ENCODE measurements at regions not wholly inside any gene's neighbourhood (a gene's known extent, or its start where the extent isn't known, plus 50 kb on each side); places are given as distances from the start of the nearest gene placed in this dataset.

DNA sequence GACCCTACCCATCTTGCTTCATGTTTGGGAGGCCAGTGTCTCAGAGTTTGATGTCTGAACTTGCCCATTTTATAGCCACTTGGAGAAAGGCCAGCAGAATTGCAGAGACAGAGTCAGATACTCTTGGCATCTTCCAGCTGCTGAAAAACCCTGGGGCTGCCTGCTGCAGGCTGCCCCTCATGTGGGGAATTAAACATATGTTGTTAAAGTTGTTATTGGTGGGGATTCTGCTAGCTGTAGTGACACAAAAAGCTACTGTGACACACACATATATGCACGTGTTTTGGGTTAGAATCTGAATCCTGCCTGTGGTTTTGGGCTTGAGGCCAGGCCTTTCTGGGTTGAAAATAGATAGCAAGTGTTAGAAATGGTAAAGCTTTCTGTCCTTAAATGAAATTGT lies 1288.4 kb downstream of the AACS start (continued):
- no peak for TF ChIP-seq CHD7 (IDR thresholded peaks at IDR 0.05; ENCODE audit: insufficient replicate concordance, low read length)
- no peak for TF ChIP-seq CREB1 (IDR thresholded peaks at IDR 0.05)
- no peak for TF ChIP-seq KDM5A (IDR thresholded peaks at IDR 0.05; ENCODE audit: low read length)
- no peak for TF ChIP-seq TAF7 (optimal IDR thresholded peaks at IDR 0.05; ENCODE audit: borderline replicate concordance, low read depth, low read length)
- no peak for TF ChIP-seq HDAC2 (IDR thresholded peaks at IDR 0.05; ENCODE audit: borderline replicate concordance in 1 of 2, low read depth in 2 of 2, low read length in 2 of 2)
- no peak for TF ChIP-seq NRF1 (IDR thresholded peaks at IDR 0.05; ENCODE audit: low read depth, low read length)
- no peak for TF ChIP-seq CBX8 (IDR thresholded peaks at IDR 0.05; ENCODE audit: borderline replicate concordance, low read depth, low read length)
- TF ChIP-seq SIX5 (IDR thresholded peaks at IDR 0.05; ENCODE audit: low read depth, low read length), result no peak
- no peak for TF ChIP-seq SIRT6 (IDR thresholded peaks at IDR 0.05; ENCODE audit: low read length)
- TF ChIP-seq BRCA1 (IDR thresholded peaks at IDR 0.05; ENCODE audit: low read depth, low read length), result no peak
